ENCODE measurements at regions not wholly inside any gene's neighbourhood (a gene's known extent, or its start where the extent isn't known, plus 50 kb on each side); places are given as distances from the start of the nearest gene placed in this dataset.

DNA sequence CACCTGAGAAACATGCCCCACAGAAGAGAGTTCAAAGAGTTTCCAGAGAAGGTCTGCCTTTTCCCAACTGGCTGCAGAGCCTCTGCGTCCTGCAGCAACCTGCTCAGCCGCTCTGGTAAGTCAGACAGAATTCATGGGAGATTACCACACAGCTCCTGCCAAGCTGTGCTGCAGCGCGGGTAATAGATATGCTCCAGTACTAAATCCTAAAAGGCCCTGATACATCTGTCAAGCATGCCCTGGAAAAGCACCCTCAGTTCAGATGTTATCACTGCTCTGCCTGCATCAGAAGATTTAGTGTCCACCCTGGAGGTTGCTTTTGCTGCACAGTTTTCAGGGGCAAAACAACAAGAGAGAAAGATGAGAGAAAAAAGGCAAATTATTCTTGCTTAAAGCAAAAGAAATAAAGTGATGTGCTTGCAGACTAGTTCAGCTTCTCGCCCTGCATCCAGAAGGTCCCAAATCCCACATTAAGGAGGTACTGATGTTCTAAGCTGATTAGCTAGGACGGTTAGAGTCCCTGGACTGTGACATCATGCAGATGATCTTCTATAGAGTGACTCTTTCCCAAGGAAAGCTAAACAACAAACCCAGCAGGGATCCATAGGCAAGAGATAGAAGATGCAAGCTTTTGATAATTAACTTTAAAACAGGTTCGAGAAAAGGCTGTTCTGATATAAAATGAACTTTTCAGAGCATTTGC lies 488.6 kb downstream of the BCL11A start:
- H3K79me2 ChIP-seq (ENCODE audit: insufficient read depth, low read length), result no peaks in the 10 kb centered on the region
- H3K4me3 ChIP-seq (ENCODE audit: insufficient read depth, low read length), result no peak overlapping the region
- DNase-seq (ENCODE audit: insufficient read length, low spot score, missing footprints), result no peak
- TF ChIP-seq, protein P1, sequence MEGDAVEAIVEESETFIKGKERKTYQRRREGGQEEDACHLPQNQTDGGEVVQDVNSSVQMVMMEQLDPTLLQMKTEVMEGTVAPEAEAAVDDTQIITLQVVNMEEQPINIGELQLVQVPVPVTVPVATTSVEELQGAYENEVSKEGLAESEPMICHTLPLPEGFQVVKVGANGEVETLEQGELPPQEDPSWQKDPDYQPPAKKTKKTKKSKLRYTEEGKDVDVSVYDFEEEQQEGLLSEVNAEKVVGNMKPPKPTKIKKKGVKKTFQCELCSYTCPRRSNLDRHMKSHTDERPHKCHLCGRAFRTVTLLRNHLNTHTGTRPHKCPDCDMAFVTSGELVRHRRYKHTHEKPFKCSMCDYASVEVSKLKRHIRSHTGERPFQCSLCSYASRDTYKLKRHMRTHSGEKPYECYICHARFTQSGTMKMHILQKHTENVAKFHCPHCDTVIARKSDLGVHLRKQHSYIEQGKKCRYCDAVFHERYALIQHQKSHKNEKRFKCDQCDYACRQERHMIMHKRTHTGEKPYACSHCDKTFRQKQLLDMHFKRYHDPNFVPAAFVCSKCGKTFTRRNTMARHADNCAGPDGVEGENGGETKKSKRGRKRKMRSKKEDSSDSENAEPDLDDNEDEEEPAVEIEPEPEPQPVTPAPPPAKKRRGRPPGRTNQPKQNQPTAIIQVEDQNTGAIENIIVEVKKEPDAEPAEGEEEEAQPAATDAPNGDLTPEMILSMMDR (IDR thresholded peaks at IDR 0.05; ENCODE audit: extremely low read depth, low read depth, low read length), result no peak
- H4K20me1 ChIP-seq (ENCODE audit: insufficient read depth, low read length), result no peaks in the 10 kb centered on the region
- H3K36me3 ChIP-seq (ENCODE audit: insufficient read depth, low read length), result no peaks in the 10 kb centered on the region
- H3K4me2 ChIP-seq (ENCODE audit: insufficient read depth, low read length), result no peak overlapping the region
- no peaks in the 10 kb centered on the region for H3K4me1 ChIP-seq (ENCODE audit: insufficient read depth, low read length)
- no peak overlapping the region for H2AFZ ChIP-seq (ENCODE audit: low read length)
- no peak overlapping the region for H3K27ac ChIP-seq (ENCODE audit: low read depth, low read length)
- H3K9me3 ChIP-seq (ENCODE audit: low read depth, low read length), result no peaks in the 10 kb centered on the region
- H3K27me3 ChIP-seq (ENCODE audit: insufficient read depth, low read length), result no peaks in the 10 kb centered on the region

GRCh38 chr2:60058781-60059180 lies 494.7 kb downstream of the BCL11A start:
- no peaks in the 10 kb centered on the region for H3K27me3 ChIP-seq (ENCODE audit: insufficient read depth, low read length)
- no peaks in the 10 kb centered on the region for H3K36me3 ChIP-seq (ENCODE audit: insufficient read depth, low read length)
- H3K4me3 ChIP-seq (ENCODE audit: insufficient read depth, low read length), result no peak overlapping the region
- no peaks in the 10 kb centered on the region for H3K4me1 ChIP-seq (ENCODE audit: insufficient read depth, low read length)
- no peak overlapping the region for H3K27ac ChIP-seq (ENCODE audit: low read depth, low read length)
- TF ChIP-seq, protein P1 (IDR thresholded peaks at IDR 0.05; ENCODE audit: extremely low read depth, low read depth, low read length), result no peak
- H3K9me3 ChIP-seq (ENCODE audit: low read depth, low read length), result no peaks in the 10 kb centered on the region
- H4K20me1 ChIP-seq (ENCODE audit: insufficient read depth, low read length), result no peaks in the 10 kb centered on the region
- no peaks in the 10 kb centered on the region for H3K79me2 ChIP-seq (ENCODE audit: insufficient read depth, low read length)
- DNase-seq (ENCODE audit: insufficient read length, low spot score, missing footprints), result no peak
- H2AFZ ChIP-seq (ENCODE audit: low read length), result no peak overlapping the region
- H3K4me2 ChIP-seq (ENCODE audit: insufficient read depth, low read length), result no peak overlapping the region

- Histone ChIP-seq H3K4me1 (ENCODE audit: insufficient read depth, low read length) (no peaks in the 10 kb centered on the region), H3K79me2 (ENCODE audit: insufficient read depth, low read length) (no peaks in the 10 kb centered on the region), H4K20me1 (ENCODE audit: insufficient read depth, low read length) (no peaks in the 10 kb centered on the region), H3K9me3 (ENCODE audit: low read depth, low read length) (peaks cover 2% of the 10 kb centered on the region), H3K4me2 (ENCODE audit: insufficient read depth, low read length) (no peak overlapping the region), H3K36me3 (ENCODE audit: insufficient read depth, low read length) (no peaks in the 10 kb centered on the region), H3K27ac (ENCODE audit: low read depth, low read length) (no peak overlapping the region), H2AFZ (ENCODE audit: low read length) (no peak overlapping the region), H3K27me3 (ENCODE audit: insufficient read depth, low read length) (no peaks in the 10 kb centered on the region), H3K4me3 (ENCODE audit: insufficient read depth, low read length) (no peak overlapping the region)
- no peak for DNase-seq (ENCODE audit: insufficient read length, low spot score, missing footprints)
- TF ChIP-seq, protein P1 (IDR thresholded peaks at IDR 0.05; ENCODE audit: extremely low read depth, low read depth, low read length), result no peak
These were observed 498.7 kb downstream of the BCL11A start for GRCh38 chr2:60054571-60055340.

GRCh38 chr2:60053791-60054190 lies 499.7 kb downstream of the BCL11A start:
- Histone ChIP-seq H4K20me1 (ENCODE audit: insufficient read depth, low read length) (no peaks in the 10 kb centered on the region), H3K4me1 (ENCODE audit: insufficient read depth, low read length) (no peaks in the 10 kb centered on the region), H3K9me3 (ENCODE audit: low read depth, low read length) (peaks cover 4% of the 10 kb centered on the region), H3K79me2 (ENCODE audit: insufficient read depth, low read length) (no peaks in the 10 kb centered on the region), H3K4me2 (ENCODE audit: insufficient read depth, low read length) (no peak overlapping the region), H2AFZ (ENCODE audit: low read length) (no peak overlapping the region), H3K27me3 (ENCODE audit: insufficient read depth, low read length) (no peaks in the 10 kb centered on the region), H3K4me3 (ENCODE audit: insufficient read depth, low read length) (no peak overlapping the region), H3K27ac (ENCODE audit: low read depth, low read length) (no peak overlapping the region), H3K36me3 (ENCODE audit: insufficient read depth, low read length) (no peaks in the 10 kb centered on the region)
- TF ChIP-seq, protein P1 (IDR thresholded peaks at IDR 0.05; ENCODE audit: extremely low read depth, low read depth, low read length), result no peak
- no peak for DNase-seq (ENCODE audit: insufficient read length, low spot score, missing footprints)

All from osteoblast (primary cell).